ENCODE measurements at regions not wholly inside any gene's neighbourhood (a gene's known extent, or its start where the extent isn't known, plus 50 kb on each side); places are given as distances from the start of the nearest gene placed in this dataset.

- CTCF ChIA-PET: no interaction called here
- no peaks in the 10 kb centered on the region for H3K4me1 ChIP-seq (ENCODE audit: insufficient read depth, low read length, poor library complexity, severe bottlenecking)
Measured at GRCh38 chr10:131011936-131012640, 299.4 kb downstream of the TCERG1L start.

GRCh38 chr10:131012641-131012985, 298.9 kb downstream of the TCERG1L start:
- BruUV-seq (replicated peaks): no TSS peak
- H3K27me3 ChIP-seq (replicated peaks; ENCODE audit: insufficient read depth, low read depth, low read length, poor library complexity): no peaks in the 10 kb centered on the region
- H3K36me3 ChIP-seq (ENCODE audit: insufficient read depth, low read length, poor library complexity, severe bottlenecking): no peaks in the 10 kb centered on the region
- no peak overlapping the region for H3K27ac ChIP-seq (ENCODE audit: low read depth, low read length, poor library complexity, severe bottlenecking)
- intact Hi-C loops (cut with micrococcal nuclease; ENCODE audit: unreplicated experiment): no loop called here
- ChIA-PET POLR2A (ENCODE audit: low non-redundant PET) (no interaction called here), CTCF (no interaction called here)
- H3K9me3 ChIP-seq (ENCODE audit: low read depth, low read length, poor library complexity, severe bottlenecking): no peaks in the 10 kb centered on the region
- TF ChIP-seq, protein P1, sequence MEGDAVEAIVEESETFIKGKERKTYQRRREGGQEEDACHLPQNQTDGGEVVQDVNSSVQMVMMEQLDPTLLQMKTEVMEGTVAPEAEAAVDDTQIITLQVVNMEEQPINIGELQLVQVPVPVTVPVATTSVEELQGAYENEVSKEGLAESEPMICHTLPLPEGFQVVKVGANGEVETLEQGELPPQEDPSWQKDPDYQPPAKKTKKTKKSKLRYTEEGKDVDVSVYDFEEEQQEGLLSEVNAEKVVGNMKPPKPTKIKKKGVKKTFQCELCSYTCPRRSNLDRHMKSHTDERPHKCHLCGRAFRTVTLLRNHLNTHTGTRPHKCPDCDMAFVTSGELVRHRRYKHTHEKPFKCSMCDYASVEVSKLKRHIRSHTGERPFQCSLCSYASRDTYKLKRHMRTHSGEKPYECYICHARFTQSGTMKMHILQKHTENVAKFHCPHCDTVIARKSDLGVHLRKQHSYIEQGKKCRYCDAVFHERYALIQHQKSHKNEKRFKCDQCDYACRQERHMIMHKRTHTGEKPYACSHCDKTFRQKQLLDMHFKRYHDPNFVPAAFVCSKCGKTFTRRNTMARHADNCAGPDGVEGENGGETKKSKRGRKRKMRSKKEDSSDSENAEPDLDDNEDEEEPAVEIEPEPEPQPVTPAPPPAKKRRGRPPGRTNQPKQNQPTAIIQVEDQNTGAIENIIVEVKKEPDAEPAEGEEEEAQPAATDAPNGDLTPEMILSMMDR (conservative IDR thresholded peaks at IDR 0.05; ENCODE audit: low read depth, low read length): no peak
- no peak for TF ChIP-seq EZH2 (IDR thresholded peaks at IDR 0.05; ENCODE audit: borderline replicate concordance, low read depth, low read length, poor library complexity, severe bottlenecking)
- DNase-seq (ENCODE audit: low spot score): no peak
- H3K4me3 ChIP-seq (ENCODE audit: low read depth, low read length, poor library complexity, severe bottlenecking): no peak overlapping the region
- no peaks in the 10 kb centered on the region for H3K4me1 ChIP-seq (ENCODE audit: insufficient read depth, low read length, poor library complexity, severe bottlenecking)

More at GRCh38 chr10:131011936-131012640, 299.4 kb downstream of the TCERG1L start:
- TF ChIP-seq EZH2 (IDR thresholded peaks at IDR 0.05; ENCODE audit: borderline replicate concordance, low read depth, low read length, poor library complexity, severe bottlenecking): no peak
- TF ChIP-seq, protein P1 (conservative IDR thresholded peaks at IDR 0.05; ENCODE audit: low read depth, low read length): no peak
- intact Hi-C loops (cut with micrococcal nuclease; ENCODE audit: unreplicated experiment): no loop called here
- no peak overlapping the region for H3K4me3 ChIP-seq (ENCODE audit: low read depth, low read length, poor library complexity, severe bottlenecking)
- no peaks in the 10 kb centered on the region for H3K9me3 ChIP-seq (ENCODE audit: low read depth, low read length, poor library complexity, severe bottlenecking)
- no peaks in the 10 kb centered on the region for H3K27me3 ChIP-seq (replicated peaks; ENCODE audit: insufficient read depth, low read depth, low read length, poor library complexity)
- DNase-seq (ENCODE audit: low spot score): no peak
- POLR2A ChIA-PET (ENCODE audit: low non-redundant PET): no interaction called here
- no TSS peak for BruUV-seq (replicated peaks)
- no peak overlapping the region for H3K27ac ChIP-seq (ENCODE audit: low read depth, low read length, poor library complexity, severe bottlenecking)
- H3K36me3 ChIP-seq (ENCODE audit: insufficient read depth, low read length, poor library complexity, severe bottlenecking): no peaks in the 10 kb centered on the region

GRCh38 chr10:131013281-131013912, 298.1 kb downstream of the TCERG1L start:
- Histone ChIP-seq H3K4me3 (ENCODE audit: low read depth, low read length, poor library complexity, severe bottlenecking) (no peak overlapping the region), H3K36me3 (ENCODE audit: insufficient read depth, low read length, poor library complexity, severe bottlenecking) (no peaks in the 10 kb centered on the region), H3K27me3 (replicated peaks; ENCODE audit: insufficient read depth, low read depth, low read length, poor library complexity) (no peaks in the 10 kb centered on the region), H3K27ac (ENCODE audit: low read depth, low read length, poor library complexity, severe bottlenecking) (no peak overlapping the region), H3K9me3 (ENCODE audit: low read depth, low read length, poor library complexity, severe bottlenecking) (no peaks in the 10 kb centered on the region), H3K4me1 (ENCODE audit: insufficient read depth, low read length, poor library complexity, severe bottlenecking) (no peaks in the 10 kb centered on the region)
- POLR2A ChIA-PET (ENCODE audit: low non-redundant PET): no interaction called here
- TF ChIP-seq EZH2 (IDR thresholded peaks at IDR 0.05; ENCODE audit: borderline replicate concordance, low read depth, low read length, poor library complexity, severe bottlenecking): no peak
- TF ChIP-seq, protein P1 (conservative IDR thresholded peaks at IDR 0.05; ENCODE audit: low read depth, low read length): no peak
- DNase-seq (ENCODE audit: low spot score): no peak
- intact Hi-C loops (cut with micrococcal nuclease; ENCODE audit: unreplicated experiment): no loop called here
- no TSS peak for BruUV-seq (replicated peaks)
- CTCF ChIA-PET: no interaction called here

All from A673 (cell line).